Kidney epithelial cell (primary cell): ENCODE measurements at regions not wholly inside any gene's neighbourhood (a gene's known extent, or its start where the extent isn't known, plus 50 kb on each side); places are given as distances from the start of the nearest gene placed in this dataset.

Experiments used
- DNase-seq: peaks from one replicate; pipeline ENCODE4 v3.0.0-alpha.2; 2010; ENCODE audit warnings: low read depth
- H3K27me3 ChIP-seq: 2 replicates; pipeline ENCODE4 v1.6.0; 2011; ENCODE audit warnings: low read length; ENCODE audit not compliant: control insufficient read depth, insufficient read depth
- H3K36me3 ChIP-seq: 2 replicates; pipeline ENCODE4 v1.5.1; 2011; ENCODE audit warnings: low read length; ENCODE audit not compliant: control insufficient read depth, insufficient read depth
- H3K4me3 ChIP-seq: 2 replicates; pipeline ENCODE4 v1.5.1; 2011; ENCODE audit warnings: low read depth, mild to moderate bottlenecking, control low read depth, low read length
- TF ChIP-seq, protein P1 (sequence below): IDR thresholded peaks from 2 replicates; pipeline ENCODE4 v1.5.1; 2011; ENCODE audit warnings: mild to moderate bottlenecking, moderate library complexity, low read length, control low read depth, inconsistent platforms; ENCODE audit not compliant: insufficient read depth, poor library complexity, severe bottlenecking

DNA sequence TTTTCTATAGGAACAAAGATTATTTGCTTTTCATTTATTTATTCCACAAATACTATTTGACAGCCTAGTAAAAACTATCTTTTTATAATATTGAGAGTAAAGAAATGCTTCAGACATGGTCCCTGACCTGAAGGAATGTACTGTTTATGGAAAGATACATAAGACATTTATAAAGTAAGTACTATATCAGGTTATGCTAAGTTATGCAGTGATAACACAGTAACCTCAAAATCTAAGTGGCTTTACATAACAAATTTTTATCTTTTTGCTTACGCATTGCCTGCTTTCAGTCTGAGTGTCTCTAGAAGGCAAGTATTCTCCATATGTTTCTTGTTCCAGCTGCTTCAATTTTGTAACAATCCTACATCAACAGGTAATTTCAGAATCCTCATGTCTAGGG lies 694.0 kb downstream of the SQOR start:
- Histone ChIP-seq H3K27me3 (no peaks in the 10 kb centered on the region), H3K36me3 (no peaks in the 10 kb centered on the region), H3K4me3 (no peak overlapping the region)
- DNase-seq: no peak
- TF ChIP-seq, protein P1, sequence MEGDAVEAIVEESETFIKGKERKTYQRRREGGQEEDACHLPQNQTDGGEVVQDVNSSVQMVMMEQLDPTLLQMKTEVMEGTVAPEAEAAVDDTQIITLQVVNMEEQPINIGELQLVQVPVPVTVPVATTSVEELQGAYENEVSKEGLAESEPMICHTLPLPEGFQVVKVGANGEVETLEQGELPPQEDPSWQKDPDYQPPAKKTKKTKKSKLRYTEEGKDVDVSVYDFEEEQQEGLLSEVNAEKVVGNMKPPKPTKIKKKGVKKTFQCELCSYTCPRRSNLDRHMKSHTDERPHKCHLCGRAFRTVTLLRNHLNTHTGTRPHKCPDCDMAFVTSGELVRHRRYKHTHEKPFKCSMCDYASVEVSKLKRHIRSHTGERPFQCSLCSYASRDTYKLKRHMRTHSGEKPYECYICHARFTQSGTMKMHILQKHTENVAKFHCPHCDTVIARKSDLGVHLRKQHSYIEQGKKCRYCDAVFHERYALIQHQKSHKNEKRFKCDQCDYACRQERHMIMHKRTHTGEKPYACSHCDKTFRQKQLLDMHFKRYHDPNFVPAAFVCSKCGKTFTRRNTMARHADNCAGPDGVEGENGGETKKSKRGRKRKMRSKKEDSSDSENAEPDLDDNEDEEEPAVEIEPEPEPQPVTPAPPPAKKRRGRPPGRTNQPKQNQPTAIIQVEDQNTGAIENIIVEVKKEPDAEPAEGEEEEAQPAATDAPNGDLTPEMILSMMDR: no peak

DNA sequence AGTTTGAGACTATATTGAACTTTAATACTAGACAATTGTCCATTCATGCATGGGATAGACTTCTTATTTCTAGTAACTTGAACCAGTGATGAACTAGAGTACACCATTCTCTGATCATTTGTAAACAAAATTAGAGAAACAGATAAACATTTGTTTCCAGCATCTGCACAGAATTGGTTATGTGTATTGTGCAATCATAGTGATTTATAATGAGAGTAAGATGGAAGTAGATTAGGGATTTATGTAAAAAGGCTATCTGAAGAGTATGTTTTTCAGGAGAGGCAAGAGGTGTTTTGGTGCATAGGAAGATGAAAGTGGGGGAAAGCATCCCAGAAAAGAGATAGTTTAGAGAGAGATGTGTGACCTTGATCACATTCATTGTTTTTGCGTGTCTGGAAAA lies 695.0 kb downstream of the SQOR start:
- no peaks in the 10 kb centered on the region for H3K36me3 ChIP-seq
- DNase-seq: no peak
- H3K4me3 ChIP-seq: no peak overlapping the region
- TF ChIP-seq, protein P1: no peak
- H3K27me3 ChIP-seq: no peaks in the 10 kb centered on the region

DNA sequence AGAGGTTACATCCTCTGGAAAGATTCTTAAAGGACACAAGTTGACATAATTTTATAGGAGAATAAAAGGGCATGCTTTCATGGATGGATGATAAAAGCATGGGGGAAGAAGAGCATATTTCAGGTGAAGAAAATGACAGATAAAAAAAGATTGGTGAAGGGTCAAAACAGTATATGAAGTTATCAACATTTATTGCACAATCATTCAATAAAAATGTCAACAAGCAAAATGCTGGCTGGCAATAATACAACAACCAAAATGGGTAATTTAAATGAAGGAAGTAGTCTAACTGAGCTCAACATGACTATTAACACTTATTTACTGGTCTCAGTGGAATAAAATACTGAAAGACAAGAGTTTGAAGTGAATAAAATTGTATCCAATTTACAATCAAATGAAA lies 696.7 kb downstream of the SQOR start:
- TF ChIP-seq, protein P1: no peak
- Histone ChIP-seq H3K36me3 (no peaks in the 10 kb centered on the region), H3K4me3 (no peak overlapping the region), H3K27me3 (no peaks in the 10 kb centered on the region)
- no peak for DNase-seq

DNA sequence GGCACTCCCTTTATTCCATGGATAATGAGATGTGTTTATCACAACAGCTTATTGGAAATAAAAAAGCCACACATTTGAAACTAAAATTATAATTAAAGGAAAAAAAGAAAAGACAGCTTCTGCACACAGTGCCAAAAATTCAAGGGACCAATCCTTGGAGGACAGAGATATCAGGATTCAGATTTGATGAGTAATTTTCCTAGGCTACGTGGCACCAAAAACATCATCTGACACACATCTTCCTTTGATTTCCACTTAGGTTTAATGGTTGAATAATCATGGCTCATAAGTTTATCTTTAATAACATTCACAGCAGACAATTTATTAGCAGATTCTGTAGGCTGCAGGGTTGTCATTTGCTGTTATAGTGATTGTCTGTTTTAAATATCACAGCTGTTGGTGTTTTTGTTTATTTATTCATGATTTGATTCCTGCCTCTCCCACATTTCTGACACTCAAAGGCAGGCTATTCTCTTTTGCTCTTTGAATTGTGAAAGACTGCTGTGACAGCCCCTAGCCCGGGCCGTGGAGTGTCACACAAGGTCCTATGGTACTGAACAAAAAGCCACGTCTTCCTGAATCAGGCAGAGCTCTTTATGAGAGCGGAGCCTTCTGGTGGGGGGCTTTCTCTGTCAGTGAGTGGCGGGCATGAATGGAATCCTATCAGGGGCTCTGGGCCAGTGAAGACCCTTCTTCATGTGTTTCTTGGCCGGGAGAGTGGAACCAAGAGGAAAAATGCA lies 708.5 kb downstream of the SQOR start:
- TF ChIP-seq, protein P1: no peak
- H3K27me3 ChIP-seq: no peaks in the 10 kb centered on the region
- DNase-seq: no peak
- no peak overlapping the region for H3K4me3 ChIP-seq
- no peaks in the 10 kb centered on the region for H3K36me3 ChIP-seq

DNA sequence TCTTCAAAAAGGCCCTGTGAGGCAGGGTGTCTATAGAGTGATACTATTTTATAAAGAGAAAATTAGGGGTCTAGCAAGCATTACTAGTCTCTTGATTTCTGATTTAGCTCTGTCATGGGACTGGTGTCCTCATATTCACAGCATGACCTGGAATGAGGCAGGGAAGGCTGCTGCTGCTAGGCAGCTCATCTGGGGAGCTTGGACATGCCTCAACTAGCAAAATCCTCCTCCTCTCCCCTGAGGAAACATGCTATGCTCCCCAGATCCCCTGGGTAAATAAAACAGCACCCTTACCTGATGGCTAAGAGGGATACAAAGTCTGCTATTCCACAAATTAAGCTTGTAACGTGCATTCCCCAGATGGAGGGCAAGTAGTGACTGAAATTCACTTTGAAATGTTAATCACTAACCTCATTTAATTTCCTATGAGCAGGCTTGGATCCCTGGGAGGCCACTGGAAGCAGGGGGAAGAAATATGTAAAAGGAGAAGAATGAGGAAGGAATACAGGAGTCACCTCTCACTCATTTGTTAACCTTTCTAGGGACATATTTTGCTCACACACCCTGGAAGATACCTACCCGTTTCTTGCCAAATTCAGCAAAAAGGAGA lies 709.4 kb downstream of the SQOR start:
- H3K27me3 ChIP-seq: no peaks in the 10 kb centered on the region
- peak; percentile 14 for DNase-seq
- TF ChIP-seq, protein P1: no peak
- no peaks in the 10 kb centered on the region for H3K36me3 ChIP-seq
- no peak overlapping the region for H3K4me3 ChIP-seq

DNA sequence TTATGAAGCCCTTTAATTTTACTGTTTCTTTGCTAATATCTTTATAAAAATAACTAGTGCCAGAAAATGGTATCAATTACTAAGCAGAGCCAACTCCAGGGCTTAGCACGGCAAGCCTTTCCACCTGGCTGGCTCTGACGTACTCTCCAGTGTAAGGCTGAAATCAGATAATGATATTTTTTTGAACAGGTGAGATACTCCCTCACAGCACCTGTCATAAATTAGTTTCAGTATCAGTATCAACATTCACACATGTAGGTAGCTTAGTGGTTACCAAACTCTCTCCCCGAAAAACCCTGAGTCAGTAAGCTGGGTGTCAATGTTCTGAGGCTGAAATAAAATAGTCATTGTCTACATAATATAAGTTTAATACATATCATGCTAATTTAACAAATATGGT lies 710.1 kb downstream of the SQOR start:
- TF ChIP-seq, protein P1: no peak

More for the DNA sequence above, 710.1 kb downstream of the SQOR start:
- H3K27me3 ChIP-seq: no peaks in the 10 kb centered on the region
- DNase-seq: no peak
- H3K4me3 ChIP-seq: no peak overlapping the region
- H3K36me3 ChIP-seq: no peaks in the 10 kb centered on the region
